ENCODE measurements at regions not wholly inside any gene's neighbourhood (a gene's known extent, or its start where the extent isn't known, plus 50 kb on each side); places are given as distances from the start of the nearest gene placed in this dataset.

DNA sequence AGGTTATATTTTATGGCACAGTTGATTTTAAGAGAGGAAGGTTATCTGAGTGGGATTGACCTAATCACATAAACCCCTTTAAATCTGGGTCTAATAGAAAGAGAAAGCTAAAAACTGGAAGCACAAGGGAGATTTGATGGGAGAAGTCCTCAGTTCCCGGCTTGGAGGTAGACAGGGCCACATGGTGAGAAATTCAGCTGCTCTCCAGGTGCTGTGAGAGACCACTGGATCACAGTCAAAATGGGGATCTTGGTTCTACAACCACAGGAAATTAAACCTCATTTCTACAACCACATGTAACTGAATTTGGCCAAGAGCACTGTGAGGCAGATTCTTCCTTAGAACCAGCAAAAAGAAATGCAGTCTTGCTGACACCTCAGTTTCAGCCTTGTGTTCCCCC, 2352.7 kb downstream of the MAT2B start:
- no peaks in the 10 kb centered on the region for H3K9me3 ChIP-seq (ENCODE audit: low read length)
- TF ChIP-seq, protein P1, sequence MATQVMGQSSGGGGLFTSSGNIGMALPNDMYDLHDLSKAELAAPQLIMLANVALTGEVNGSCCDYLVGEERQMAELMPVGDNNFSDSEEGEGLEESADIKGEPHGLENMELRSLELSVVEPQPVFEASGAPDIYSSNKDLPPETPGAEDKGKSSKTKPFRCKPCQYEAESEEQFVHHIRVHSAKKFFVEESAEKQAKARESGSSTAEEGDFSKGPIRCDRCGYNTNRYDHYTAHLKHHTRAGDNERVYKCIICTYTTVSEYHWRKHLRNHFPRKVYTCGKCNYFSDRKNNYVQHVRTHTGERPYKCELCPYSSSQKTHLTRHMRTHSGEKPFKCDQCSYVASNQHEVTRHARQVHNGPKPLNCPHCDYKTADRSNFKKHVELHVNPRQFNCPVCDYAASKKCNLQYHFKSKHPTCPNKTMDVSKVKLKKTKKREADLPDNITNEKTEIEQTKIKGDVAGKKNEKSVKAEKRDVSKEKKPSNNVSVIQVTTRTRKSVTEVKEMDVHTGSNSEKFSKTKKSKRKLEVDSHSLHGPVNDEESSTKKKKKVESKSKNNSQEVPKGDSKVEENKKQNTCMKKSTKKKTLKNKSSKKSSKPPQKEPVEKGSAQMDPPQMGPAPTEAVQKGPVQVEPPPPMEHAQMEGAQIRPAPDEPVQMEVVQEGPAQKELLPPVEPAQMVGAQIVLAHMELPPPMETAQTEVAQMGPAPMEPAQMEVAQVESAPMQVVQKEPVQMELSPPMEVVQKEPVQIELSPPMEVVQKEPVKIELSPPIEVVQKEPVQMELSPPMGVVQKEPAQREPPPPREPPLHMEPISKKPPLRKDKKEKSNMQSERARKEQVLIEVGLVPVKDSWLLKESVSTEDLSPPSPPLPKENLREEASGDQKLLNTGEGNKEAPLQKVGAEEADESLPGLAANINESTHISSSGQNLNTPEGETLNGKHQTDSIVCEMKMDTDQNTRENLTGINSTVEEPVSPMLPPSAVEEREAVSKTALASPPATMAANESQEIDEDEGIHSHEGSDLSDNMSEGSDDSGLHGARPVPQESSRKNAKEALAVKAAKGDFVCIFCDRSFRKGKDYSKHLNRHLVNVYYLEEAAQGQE (IDR thresholded peaks at IDR 0.05; ENCODE audit: borderline replicate concordance): no peak
- TF ChIP-seq EZH2 (IDR thresholded peaks at IDR 0.05; ENCODE audit: borderline replicate concordance, insufficient read depth, low read length, poor library complexity, severe bottlenecking): no peak
- no peak for TF ChIP-seq SMC3 (conservative IDR thresholded peaks at IDR 0.05; ENCODE audit: poor library complexity)
- no peak for TF ChIP-seq RAD21 (conservative IDR thresholded peaks at IDR 0.05)
- TF ChIP-seq MXI1 (conservative IDR thresholded peaks at IDR 0.05; ENCODE audit: poor library complexity, severe bottlenecking): no peak
- TF ChIP-seq POLR2AphosphoS5 (IDR thresholded peaks at IDR 0.05): no peak
- TF ChIP-seq EP300 (conservative IDR thresholded peaks at IDR 0.05; ENCODE audit: poor library complexity, severe bottlenecking): no peak
- TF ChIP-seq TAF1 (IDR thresholded peaks at IDR 0.05; ENCODE audit: low read depth): no peak
- TF ChIP-seq, protein P2, sequence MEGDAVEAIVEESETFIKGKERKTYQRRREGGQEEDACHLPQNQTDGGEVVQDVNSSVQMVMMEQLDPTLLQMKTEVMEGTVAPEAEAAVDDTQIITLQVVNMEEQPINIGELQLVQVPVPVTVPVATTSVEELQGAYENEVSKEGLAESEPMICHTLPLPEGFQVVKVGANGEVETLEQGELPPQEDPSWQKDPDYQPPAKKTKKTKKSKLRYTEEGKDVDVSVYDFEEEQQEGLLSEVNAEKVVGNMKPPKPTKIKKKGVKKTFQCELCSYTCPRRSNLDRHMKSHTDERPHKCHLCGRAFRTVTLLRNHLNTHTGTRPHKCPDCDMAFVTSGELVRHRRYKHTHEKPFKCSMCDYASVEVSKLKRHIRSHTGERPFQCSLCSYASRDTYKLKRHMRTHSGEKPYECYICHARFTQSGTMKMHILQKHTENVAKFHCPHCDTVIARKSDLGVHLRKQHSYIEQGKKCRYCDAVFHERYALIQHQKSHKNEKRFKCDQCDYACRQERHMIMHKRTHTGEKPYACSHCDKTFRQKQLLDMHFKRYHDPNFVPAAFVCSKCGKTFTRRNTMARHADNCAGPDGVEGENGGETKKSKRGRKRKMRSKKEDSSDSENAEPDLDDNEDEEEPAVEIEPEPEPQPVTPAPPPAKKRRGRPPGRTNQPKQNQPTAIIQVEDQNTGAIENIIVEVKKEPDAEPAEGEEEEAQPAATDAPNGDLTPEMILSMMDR (IDR thresholded peaks at IDR 0.05; ENCODE audit: poor library complexity, severe bottlenecking): no peak
- H4K20me1 ChIP-seq (ENCODE audit: insufficient read depth): no peaks in the 10 kb centered on the region
- no peak overlapping the region for H3K4me3 ChIP-seq (ENCODE audit: low read length)
- H3K79me2 ChIP-seq (replicated peaks; ENCODE audit: insufficient read depth, low read length): no peaks in the 10 kb centered on the region
- H3K27ac ChIP-seq (ENCODE audit: low read length): no peak overlapping the region
- no peak overlapping the region for H3K4me2 ChIP-seq (ENCODE audit: low read length)
- no peaks in the 10 kb centered on the region for H3K9me2 ChIP-seq (ENCODE audit: insufficient read depth, low read length)
- no peaks in the 10 kb centered on the region for H3K36me3 ChIP-seq (ENCODE audit: insufficient read depth, low read length)
- no peak overlapping the region for H2AFZ ChIP-seq (ENCODE audit: low read depth, low read length)
- no peaks in the 10 kb centered on the region for H3K27me3 ChIP-seq (ENCODE audit: insufficient read depth, low read depth, low read length)
- H3K9ac ChIP-seq (ENCODE audit: low read length): no peak overlapping the region
- no peaks in the 10 kb centered on the region for H3F3A ChIP-seq (ENCODE audit: insufficient read depth, low read length, poor library complexity, severe bottlenecking)

DNA sequence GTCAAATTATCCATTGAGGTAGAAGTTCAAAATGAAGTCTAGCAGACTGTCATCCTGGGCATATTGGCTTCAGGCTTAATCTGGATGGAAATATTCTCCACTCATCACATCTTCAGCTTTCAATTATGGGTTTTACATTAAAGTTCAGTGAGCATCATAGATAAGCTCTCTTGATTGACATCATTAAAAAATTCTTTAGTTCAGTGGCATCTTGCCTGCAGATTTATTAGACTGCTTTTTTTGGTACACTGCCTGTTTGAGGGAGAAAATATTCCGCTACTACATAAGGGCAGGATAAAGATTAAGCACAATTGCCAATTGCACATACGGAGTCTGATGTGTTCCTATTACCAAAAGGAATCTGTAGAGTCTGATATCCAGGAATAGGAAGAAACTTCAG, 2353.8 kb downstream of the MAT2B start:
- H3K9ac ChIP-seq (ENCODE audit: low read length): no peak overlapping the region
- no peaks in the 10 kb centered on the region for H3K9me3 ChIP-seq (ENCODE audit: low read length)
- H3K9me2 ChIP-seq (ENCODE audit: insufficient read depth, low read length): no peaks in the 10 kb centered on the region
- H3K4me2 ChIP-seq (ENCODE audit: low read length): no peak overlapping the region
- no peak overlapping the region for H3K4me3 ChIP-seq (ENCODE audit: low read length)
- no peak overlapping the region for H2AFZ ChIP-seq (ENCODE audit: low read depth, low read length)
- H3K27me3 ChIP-seq (ENCODE audit: insufficient read depth, low read depth, low read length): no peaks in the 10 kb centered on the region
- no peak overlapping the region for H3K27ac ChIP-seq (ENCODE audit: low read length)
- no peaks in the 10 kb centered on the region for H3F3A ChIP-seq (ENCODE audit: insufficient read depth, low read length, poor library complexity, severe bottlenecking)
- H3K36me3 ChIP-seq (ENCODE audit: insufficient read depth, low read length): no peaks in the 10 kb centered on the region
- no peaks in the 10 kb centered on the region for H4K20me1 ChIP-seq (ENCODE audit: insufficient read depth)
- TF ChIP-seq, protein P2 (IDR thresholded peaks at IDR 0.05; ENCODE audit: poor library complexity, severe bottlenecking): no peak
- no peak for TF ChIP-seq POLR2AphosphoS5 (IDR thresholded peaks at IDR 0.05)
- TF ChIP-seq RAD21 (conservative IDR thresholded peaks at IDR 0.05): no peak
- TF ChIP-seq, protein P1 (IDR thresholded peaks at IDR 0.05; ENCODE audit: borderline replicate concordance): no peak
- no peak for TF ChIP-seq TAF1 (IDR thresholded peaks at IDR 0.05; ENCODE audit: low read depth)
- no peak for TF ChIP-seq MXI1 (conservative IDR thresholded peaks at IDR 0.05; ENCODE audit: poor library complexity, severe bottlenecking)
- TF ChIP-seq EZH2 (IDR thresholded peaks at IDR 0.05; ENCODE audit: borderline replicate concordance, insufficient read depth, low read length, poor library complexity, severe bottlenecking): no peak
- no peak for TF ChIP-seq SMC3 (conservative IDR thresholded peaks at IDR 0.05; ENCODE audit: poor library complexity)
- no peak for TF ChIP-seq EP300 (conservative IDR thresholded peaks at IDR 0.05; ENCODE audit: poor library complexity, severe bottlenecking)
- H3K79me2 ChIP-seq (replicated peaks; ENCODE audit: insufficient read depth, low read length): no peaks in the 10 kb centered on the region
